ENCODE measurements at regions not wholly inside any gene's neighbourhood (a gene's known extent, or its start where the extent isn't known, plus 50 kb on each side); places are given as distances from the start of the nearest gene placed in this dataset.

- TF ChIP-seq, protein P1, sequence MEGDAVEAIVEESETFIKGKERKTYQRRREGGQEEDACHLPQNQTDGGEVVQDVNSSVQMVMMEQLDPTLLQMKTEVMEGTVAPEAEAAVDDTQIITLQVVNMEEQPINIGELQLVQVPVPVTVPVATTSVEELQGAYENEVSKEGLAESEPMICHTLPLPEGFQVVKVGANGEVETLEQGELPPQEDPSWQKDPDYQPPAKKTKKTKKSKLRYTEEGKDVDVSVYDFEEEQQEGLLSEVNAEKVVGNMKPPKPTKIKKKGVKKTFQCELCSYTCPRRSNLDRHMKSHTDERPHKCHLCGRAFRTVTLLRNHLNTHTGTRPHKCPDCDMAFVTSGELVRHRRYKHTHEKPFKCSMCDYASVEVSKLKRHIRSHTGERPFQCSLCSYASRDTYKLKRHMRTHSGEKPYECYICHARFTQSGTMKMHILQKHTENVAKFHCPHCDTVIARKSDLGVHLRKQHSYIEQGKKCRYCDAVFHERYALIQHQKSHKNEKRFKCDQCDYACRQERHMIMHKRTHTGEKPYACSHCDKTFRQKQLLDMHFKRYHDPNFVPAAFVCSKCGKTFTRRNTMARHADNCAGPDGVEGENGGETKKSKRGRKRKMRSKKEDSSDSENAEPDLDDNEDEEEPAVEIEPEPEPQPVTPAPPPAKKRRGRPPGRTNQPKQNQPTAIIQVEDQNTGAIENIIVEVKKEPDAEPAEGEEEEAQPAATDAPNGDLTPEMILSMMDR (IDR thresholded peaks at IDR 0.05; ENCODE audit: low read length), result no peak
- TF ChIP-seq EZH2 (optimal IDR thresholded peaks at IDR 0.05; ENCODE audit: low read depth, low read length) (no peak), EZH2phosphoT487 (IDR thresholded peaks at IDR 0.05; ENCODE audit: low read length) (no peak)
These were observed 130.9 kb downstream of the GDAP2 start for GRCh38 chr1:117798550-117798949.

Data from MM.1S (cell line).